HepG2 (cell line): ENCODE measurements at regions not wholly inside any gene's neighbourhood (a gene's known extent, or its start where the extent isn't known, plus 50 kb on each side); places are given as distances from the start of the nearest gene placed in this dataset.

Experiments used
- ATAC-seq: fragments of 200-7000 bp; cut with Tn5 transposase; 3 replicates; pipeline ENCODE4 v1.9.1; 2020; ENCODE audit warnings: mild to moderate bottlenecking, moderate library complexity
- BruUV-seq: library from RNA; stranded (reverse); fragments of 400-500 nt; replicated peaks from 2 replicates; lab custom pipeline; 2021; lab: Mats Ljungman, UMichigan
- CTCF ChIA-PET: fragments of 300-600 bp; formaldehyde crosslinking; extraction: SDS; loops from one replicate; lab custom pipeline; 2021; ENCODE audit warnings: low total read pairs, inconsistent platforms, low intra/inter-chr PET ratio; lab: Yijun Ruan, JAX
- POLR2A ChIA-PET: fragments of 350-600 bp; sonication (Branson Sonifier 250); formaldehyde crosslinking; loops from one replicate; lab custom pipeline; 2020; ENCODE audit warnings: antibody characterized with exemption, inconsistent platforms; lab: Yijun Ruan, JAX
- DNase-seq: peaks from one replicate; pipeline ENCODE4 v3.0.0-alpha.2; 2015; ENCODE audit warnings: low spot score
- FAIRE-seq: peaks from 3 replicates; lab custom pipeline; 2011; peaks lifted over from hg19 to GRCh38; lab: Jason Lieb, UNC
- H2AFZ ChIP-seq: one replicate; pipeline ENCODE4 v1.6.1; 2011; ENCODE audit warnings: low read length, inconsistent platforms
- H3K27ac ChIP-seq: fragments of 300-600 bp; 3 replicates; pipeline ENCODE4 v1.8.0; 2011; ENCODE audit warnings: mixed run types, mild to moderate bottlenecking, mixed read lengths, low read length, inconsistent platforms; ENCODE audit not compliant: insufficient read depth; ENCODE audit errors: extremely low read length
- H3K27me3 ChIP-seq, 2 experiments: fragments of 200-600 bp in 1 of 2; 2 replicates in 1 of 2; 3 replicates in 1 of 2; pipeline versions ENCODE4 v1.6.0 to v1.8.0; 2011; ENCODE audit warnings: low read length in 2 of 2, mild to moderate bottlenecking in 2 of 2, moderate library complexity in 2 of 2, inconsistent platforms in 1 of 2; ENCODE audit not compliant: insufficient read depth in 2 of 2, control insufficient read depth in 1 of 2
- H3K36me3 ChIP-seq, 2 experiments: fragments of 200-600 bp in 1 of 2; replicated peaks in 1 of 2; 2 replicates in 1 of 2; 3 replicates in 1 of 2; pipeline versions ENCODE4 v1.5.1 to v1.8.0; 2011; ENCODE audit warnings: low read length in 2 of 2, inconsistent platforms in 1 of 2; ENCODE audit not compliant: insufficient read depth in 2 of 2, control insufficient read depth in 1 of 2
- H3K4me1 ChIP-seq: 2 replicates; pipeline ENCODE4 v1.5.1; 2012; ENCODE audit warnings: low read length, inconsistent platforms; ENCODE audit not compliant: insufficient read depth
- H3K4me2 ChIP-seq: 2 replicates; pipeline ENCODE4 v1.6.0; 2011; ENCODE audit warnings: low read depth, low read length, inconsistent platforms
- H3K4me3 ChIP-seq, 3 experiments: fragments of 200-600 bp in 1 of 3; sonication (generic), shearing (Covaris generic) in 1 of 3; replicated peaks in 1 of 3; 2 replicates each; pipeline ENCODE4 v1.5.1; 2011 to 2016; ENCODE audit warnings: low read length in 3 of 3, inconsistent platforms in 2 of 3, low read depth in 2 of 3, mild to moderate bottlenecking in 2 of 3, control low read depth in 1 of 3, mixed read lengths in 1 of 3; ENCODE audit not compliant: insufficient read depth in 1 of 3
- H3K79me2 ChIP-seq: one replicate; pipeline ENCODE4 v1.6.1; 2011; ENCODE audit warnings: low read length, inconsistent platforms; ENCODE audit not compliant: insufficient read depth
- H3K9ac ChIP-seq: 2 replicates; pipeline ENCODE4 v1.6.0; 2011; ENCODE audit warnings: mild to moderate bottlenecking, low read depth, low read length, inconsistent platforms; ENCODE audit not compliant: insufficient read depth
- H3K9me3 ChIP-seq: 2 replicates; pipeline ENCODE4 v1.5.1; 2012; ENCODE audit warnings: mild to moderate bottlenecking, low read length
- H4K20me1 ChIP-seq: 2 replicates; pipeline ENCODE4 v1.6.0; 2011; ENCODE audit warnings: inconsistent platforms, mild to moderate bottlenecking, low read length, moderate library complexity; ENCODE audit not compliant: insufficient read depth
- ARID5B ChIP-seq: IDR thresholded peaks from 2 replicates; pipeline ENCODE4 v1.4.0; 2020; ENCODE audit warnings: mild to moderate bottlenecking, missing genetic modification reagents
- FOXP1 ChIP-seq, 2 experiments: fragments of 450-650 bp in 1 of 2; IDR thresholded peaks; 2 replicates each; pipeline ENCODE4 v1.6.1; 2017 to 2018; ENCODE audit warnings: antibody characterized with exemption in 1 of 2
- HNRNPH1 ChIP-seq: fragments of 200-400 bp; formaldehyde crosslinking; optimal IDR thresholded peaks from 2 replicates; pipeline ENCODE3; 2017; ENCODE audit warnings: mild to moderate bottlenecking, low read depth, low read length
- XRCC5 ChIP-seq: fragments of 200-400 bp; formaldehyde crosslinking; optimal IDR thresholded peaks from 2 replicates; pipeline ENCODE3; 2017; ENCODE audit warnings: mild to moderate bottlenecking, low read length
- ZNF12 ChIP-seq: sonication (generic); formaldehyde crosslinking; IDR thresholded peaks from 2 replicates; pipeline ENCODE4 v1.5.0; 2020; ENCODE audit warnings: missing genetic modification reagents
- ZNF510 ChIP-seq: sonication (generic); formaldehyde crosslinking; IDR thresholded peaks from 2 replicates; pipeline ENCODE4 v1.4.0; 2020; ENCODE audit warnings: low read depth, mild to moderate bottlenecking, missing genetic modification reagents
- WGBS: methylation state at CpG from one replicate; pipeline ENCODE4 v1.1.6; 2017; ENCODE audit warnings: low lambda C conversion rate; 5-methylcytosine and 5-hydroxymethylcytosine counted together
- in situ Hi-C: cut with HindIII; loops from 2 replicates; pipeline ENCODE4 v1.10.0; 2017; ENCODE audit warnings: low pct_unique_long_range_greater_than_20kb; ENCODE audit not compliant: extremely low pct_ligation_motif_present
- intact Hi-C: fragments of 100-400 bp; cut with micrococcal nuclease; formaldehyde crosslinking; loops from one replicate; pipeline ENCODE4 v1.10.0; 2022; ENCODE audit not compliant: unreplicated experiment

- ATAC-seq (no peak), FAIRE-seq (no peak), DNase-seq (no peak)
- H3K4me3 ChIP-seq: no peak overlapping the region
- ChIA-PET CTCF (no interaction called here), POLR2A (no interaction called here)
- no peaks in the 10 kb centered on the region for H3K36me3 ChIP-seq
- no peak overlapping the region for H3K9ac ChIP-seq
- H3K27ac ChIP-seq: no peak overlapping the region
- no peak overlapping the region for H3K4me2 ChIP-seq
- no peaks in the 10 kb centered on the region for H3K4me1 ChIP-seq
- H3K79me2 ChIP-seq: no peaks in the 10 kb centered on the region
- in situ Hi-C loops (no loop called here), intact Hi-C loops (no loop called here)
- no peaks in the 10 kb centered on the region for H4K20me1 ChIP-seq
- WGBS: 0% methylated on average over 1 of the region's 1 CpG
- TF ChIP-seq HNRNPH1: no peak
- no peak for TF ChIP-seq XRCC5
- H3K9me3 ChIP-seq: no peaks in the 10 kb centered on the region
- H2AFZ ChIP-seq: no peak overlapping the region
- BruUV-seq: no TSS peak
- no peaks in the 10 kb centered on the region for H3K27me3 ChIP-seq
These were observed 418.0 kb downstream of the SH2D1A start for GRCh38 chrX:124764354-124764753.

- no peaks in the 10 kb centered on the region for H3K79me2 ChIP-seq
- no peak for TF ChIP-seq ZNF510 (CRISPR knock-in tag)
- TF ChIP-seq ZNF12: no peak
- TF ChIP-seq FOXP1 (IDR thresholded peaks at IDR 0.05): no peak
- no peak for TF ChIP-seq FOXP1 (CRISPR knock-in tag; IDR thresholded peaks at IDR 0.05)
- no peak for TF ChIP-seq ARID5B
- TF ChIP-seq, all 625 proteins: peak for 0
- Histone ChIP-seq H3K4me2 (no peak overlapping the region), H3K27me3 (no peaks in the 10 kb centered on the region), H3K4me1 (no peaks in the 10 kb centered on the region), H3K4me3 (no peak overlapping the region), H3K9me3 (no peaks in the 10 kb centered on the region), H3K36me3 (no peaks in the 10 kb centered on the region), H2AFZ (no peak overlapping the region), H4K20me1 (no peaks in the 10 kb centered on the region), H3K27ac (no peak overlapping the region), H3K9ac (no peak overlapping the region)
- no TSS peak for BruUV-seq
- DNase-seq (no peak), FAIRE-seq (no peak), ATAC-seq (no peak)
- intact Hi-C loops: no loop called here
- CTCF ChIA-PET: no interaction called here
- WGBS: 0% methylated on average over 3 of the region's 3 CpGs
- in situ Hi-C loops: no loop called here
- POLR2A ChIA-PET: no interaction called here
These were observed 422.8 kb downstream of the SH2D1A start for GRCh38 chrX:124769166-124769565.
